NT2/D1 (cell line): ENCODE measurements at regions not wholly inside any gene's neighbourhood (a gene's known extent, or its start where the extent isn't known, plus 50 kb on each side); places are given as distances from the start of the nearest gene placed in this dataset.

Experiments
- DNase-seq: peaks from one replicate; pipeline ENCODE4 v3.0.0-alpha.2; 2011; ENCODE audit warnings: low read depth, low spot score
- H3K27me3 ChIP-seq: 2 replicates; pipeline ENCODE4 v1.6.0; 2011; ENCODE audit warnings: mild to moderate bottlenecking; ENCODE audit not compliant: insufficient read length, insufficient read depth
- H3K36me3 ChIP-seq: 2 replicates; pipeline ENCODE4 v1.6.1; 2011; ENCODE audit warnings: mild to moderate bottlenecking, low read length, mixed read lengths; ENCODE audit not compliant: insufficient read depth, insufficient read length
- H3K4me1 ChIP-seq: 2 replicates; pipeline ENCODE4 v1.5.1; 2011; ENCODE audit not compliant: insufficient read depth, insufficient read length
- H3K4me3 ChIP-seq: 2 replicates; pipeline ENCODE4 v1.5.1; 2011; ENCODE audit warnings: low read depth; ENCODE audit not compliant: insufficient read length
- H3K9ac ChIP-seq: 2 replicates; pipeline ENCODE4 v1.6.0; 2011; ENCODE audit warnings: low read depth; ENCODE audit not compliant: insufficient read length
- H3K9me3 ChIP-seq: 2 replicates; pipeline ENCODE4 v1.5.1; 2011; ENCODE audit warnings: mild to moderate bottlenecking, low read length; ENCODE audit not compliant: insufficient read depth
- SUZ12 ChIP-seq: IDR thresholded peaks from 2 replicates; pipeline ENCODE4 v1.6.1; 2011; ENCODE audit not compliant: insufficient read length, insufficient read depth; ENCODE audit errors: extremely low read depth
- YY1 ChIP-seq: IDR thresholded peaks from 2 replicates; pipeline ENCODE4 v1.6.1; 2011; ENCODE audit not compliant: insufficient read length, insufficient read depth
- ZNF274 ChIP-seq: IDR thresholded peaks from 2 replicates; pipeline ENCODE4 v1.6.1; 2011; ENCODE audit warnings: mild to moderate bottlenecking, low read depth, low read length

DNA sequence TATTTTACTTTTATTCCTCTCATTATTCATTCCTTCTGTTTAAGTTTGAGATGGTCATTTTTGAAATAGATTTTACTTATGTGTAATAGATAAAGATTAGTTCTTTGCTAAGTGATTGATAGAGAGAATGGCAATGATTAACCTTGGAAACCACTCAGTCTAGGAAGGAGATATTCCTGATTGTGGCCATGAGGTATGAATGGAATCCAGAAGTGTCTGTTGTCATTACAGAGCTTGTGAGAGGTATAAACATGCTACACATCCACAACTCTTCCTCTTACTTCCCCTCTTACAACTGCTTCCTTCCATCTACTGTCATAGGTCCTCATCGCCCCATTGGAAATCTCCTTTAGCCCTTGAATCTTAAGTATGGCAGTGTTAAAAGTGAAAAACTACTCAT lies 988.8 kb upstream of the B3GALT2 start:
- no peaks in the 10 kb centered on the region for H3K27me3 ChIP-seq
- no peak for TF ChIP-seq YY1
- no peak for TF ChIP-seq ZNF274
- no peak for TF ChIP-seq SUZ12
- H3K9ac ChIP-seq, result no peak overlapping the region
- no peak overlapping the region for H3K4me3 ChIP-seq
- H3K9me3 ChIP-seq, result no peaks in the 10 kb centered on the region
- no peaks in the 10 kb centered on the region for H3K36me3 ChIP-seq
- DNase-seq, result no peak
- H3K4me1 ChIP-seq, result no peaks in the 10 kb centered on the region

DNA sequence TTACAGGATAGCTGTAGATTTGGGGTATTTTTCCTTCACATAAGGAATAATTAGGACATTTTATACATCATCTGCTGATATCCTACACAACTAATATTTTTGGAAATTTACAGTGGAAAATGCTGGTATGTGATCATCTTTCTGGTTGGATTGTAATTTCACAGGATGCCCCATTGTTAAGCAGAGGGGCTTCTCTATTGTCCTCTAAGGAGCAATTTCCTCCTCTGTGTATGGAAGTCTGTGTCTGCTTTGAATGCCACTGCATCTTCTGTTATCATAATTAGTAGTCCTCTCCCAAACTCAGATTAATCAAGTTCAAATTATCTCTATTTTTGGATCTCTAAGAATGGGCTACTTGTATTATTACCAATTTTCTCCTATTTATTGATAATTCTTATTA lies 988.1 kb upstream of the B3GALT2 start:
- DNase-seq, result peak; percentile 44
- no peak for TF ChIP-seq SUZ12
- no peak for TF ChIP-seq YY1
- TF ChIP-seq ZNF274, result no peak
- H3K27me3 ChIP-seq, result no peaks in the 10 kb centered on the region

DNA sequence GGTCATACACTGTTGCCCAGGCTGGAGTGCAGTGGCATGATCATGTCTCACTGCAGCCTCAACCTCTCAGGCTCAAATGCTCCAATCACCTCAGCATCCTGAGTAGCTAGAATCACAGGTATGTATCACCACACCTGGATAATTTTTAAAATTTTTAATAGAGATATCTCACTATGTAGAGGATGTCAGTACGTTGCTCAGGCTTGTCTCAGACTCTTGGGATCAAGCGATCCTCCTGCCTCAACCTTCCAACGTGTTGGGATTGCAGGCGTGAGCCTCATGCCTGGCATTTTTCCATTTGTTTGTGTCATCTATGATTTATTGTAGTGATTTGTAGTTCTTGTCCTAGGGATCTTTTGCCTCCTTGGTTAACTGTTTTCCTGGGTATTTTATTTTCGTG lies 985.2 kb upstream of the B3GALT2 start:
- no peaks in the 10 kb centered on the region for H3K4me1 ChIP-seq
- H3K4me3 ChIP-seq, result no peak overlapping the region
- no peak overlapping the region for H3K9ac ChIP-seq
- no peaks in the 10 kb centered on the region for H3K9me3 ChIP-seq
- no peaks in the 10 kb centered on the region for H3K27me3 ChIP-seq
- H3K36me3 ChIP-seq, result no peaks in the 10 kb centered on the region
- TF ChIP-seq SUZ12 (no peak), ZNF274 (no peak), YY1 (no peak)
- no peak for DNase-seq

More for the DNA sequence above, 988.1 kb upstream of the B3GALT2 start:
- no peak overlapping the region for H3K4me3 ChIP-seq
- no peaks in the 10 kb centered on the region for H3K36me3 ChIP-seq
- H3K9ac ChIP-seq, result no peak overlapping the region
- H3K4me1 ChIP-seq, result no peaks in the 10 kb centered on the region
- no peaks in the 10 kb centered on the region for H3K9me3 ChIP-seq

DNA sequence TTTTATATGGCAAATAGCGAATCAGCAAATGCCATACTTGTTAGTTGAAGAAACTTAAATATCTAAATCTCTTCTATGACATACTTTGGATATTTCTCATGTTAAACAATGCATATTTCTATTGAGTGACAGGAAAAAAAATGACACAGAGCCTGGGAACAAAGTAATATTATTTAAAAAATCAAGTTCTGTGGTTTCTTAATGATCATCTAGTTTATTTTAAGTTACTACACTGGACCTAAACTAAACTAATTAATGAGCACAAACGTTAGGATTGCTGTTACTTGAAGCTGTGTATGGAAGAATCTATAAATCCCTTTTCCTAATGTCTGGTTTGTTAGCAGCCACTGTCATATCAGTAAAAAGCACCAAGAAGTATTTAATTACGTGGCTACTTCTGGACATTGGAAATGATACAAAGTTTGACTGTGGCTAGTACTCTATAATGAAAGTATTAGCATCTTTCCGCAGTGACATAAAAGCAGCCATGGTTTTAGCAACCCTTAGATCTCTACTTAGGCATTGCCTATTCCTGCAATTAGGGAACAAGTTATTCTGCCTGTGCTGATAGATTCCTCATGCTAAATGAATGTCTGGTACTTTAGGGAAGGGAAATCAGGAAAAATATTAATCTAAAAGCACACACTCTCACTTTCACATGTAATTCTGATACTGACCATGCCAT lies 981.7 kb upstream of the B3GALT2 start:
- Histone ChIP-seq H3K4me3 (no peak overlapping the region), H3K4me1 (no peaks in the 10 kb centered on the region), H3K36me3 (no peaks in the 10 kb centered on the region), H3K27me3 (no peaks in the 10 kb centered on the region), H3K9me3 (no peaks in the 10 kb centered on the region), H3K9ac (no peak overlapping the region)
- TF ChIP-seq YY1 (no peak), ZNF274 (no peak), SUZ12 (no peak)
- no peak for DNase-seq

DNA sequence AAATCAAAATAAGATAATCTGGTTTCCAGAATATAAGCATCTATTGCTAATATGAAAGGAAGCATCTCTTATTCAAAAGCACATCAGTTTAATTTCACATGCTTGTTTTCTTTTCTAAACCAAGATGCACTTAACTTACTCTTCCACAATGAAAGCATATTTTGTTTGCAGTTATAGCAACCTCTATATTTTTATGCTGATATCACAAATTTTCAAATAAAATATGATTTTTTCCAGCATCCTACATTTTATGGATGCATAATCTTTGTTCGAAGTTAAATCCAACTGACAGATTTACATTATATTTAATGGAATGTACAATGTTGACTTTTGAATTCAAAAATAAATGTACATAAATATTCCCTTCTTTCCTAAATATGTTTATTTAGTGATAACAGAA lies 978.3 kb upstream of the B3GALT2 start:
- no peak for DNase-seq
- Histone ChIP-seq H3K9me3 (no peaks in the 10 kb centered on the region), H3K27me3 (no peaks in the 10 kb centered on the region), H3K4me3 (no peak overlapping the region), H3K36me3 (no peaks in the 10 kb centered on the region), H3K9ac (no peak overlapping the region), H3K4me1 (no peaks in the 10 kb centered on the region)
- TF ChIP-seq ZNF274, result no peak
- TF ChIP-seq YY1, result no peak
- no peak for TF ChIP-seq SUZ12

DNA sequence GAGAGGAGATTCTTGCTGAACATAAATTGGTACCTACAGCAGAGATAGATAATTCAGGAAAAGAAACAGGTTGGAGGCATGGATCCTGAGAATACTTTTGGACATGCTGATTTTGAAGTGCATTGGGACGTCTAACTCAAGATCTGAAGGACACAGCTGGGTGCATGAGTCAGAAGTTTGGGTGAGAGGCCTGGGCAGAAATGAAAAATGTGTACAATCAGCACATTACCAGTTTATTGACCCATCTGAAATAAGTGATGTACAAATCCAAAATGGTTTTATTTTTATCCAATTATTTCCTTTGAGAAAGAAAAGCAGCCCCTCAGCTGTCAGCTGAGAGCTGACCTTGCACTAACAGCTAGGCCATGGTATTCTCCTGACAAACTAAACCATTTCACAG lies 975.2 kb upstream of the B3GALT2 start:
- H3K27me3 ChIP-seq, result no peaks in the 10 kb centered on the region
- no peak overlapping the region for H3K4me3 ChIP-seq
- no peak overlapping the region for H3K9ac ChIP-seq
- H3K9me3 ChIP-seq, result no peaks in the 10 kb centered on the region
- DNase-seq, result no peak
- no peaks in the 10 kb centered on the region for H3K4me1 ChIP-seq
- no peak for TF ChIP-seq ZNF274
- TF ChIP-seq SUZ12, result no peak
- no peak for TF ChIP-seq YY1
- H3K36me3 ChIP-seq, result no peaks in the 10 kb centered on the region

DNA sequence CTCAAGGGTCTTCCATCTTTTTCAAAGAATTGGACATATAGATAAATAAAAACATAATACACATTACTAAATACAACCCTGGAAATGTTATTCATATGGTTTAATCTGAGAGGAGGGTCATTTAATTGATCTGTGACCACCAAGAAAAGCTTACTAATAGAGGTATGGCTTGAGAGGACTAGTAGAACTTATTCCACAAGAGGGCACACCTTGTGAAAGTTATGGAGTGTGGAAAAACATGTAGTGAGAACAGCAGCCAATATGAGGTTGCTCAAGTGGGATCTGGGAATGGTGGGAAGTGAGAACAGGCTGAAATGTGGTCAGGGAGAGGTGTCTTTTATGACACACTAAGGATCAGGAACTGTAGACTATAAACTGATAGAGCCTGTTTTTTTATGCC lies 973.5 kb upstream of the B3GALT2 start:
- H3K36me3 ChIP-seq, result no peaks in the 10 kb centered on the region
- H3K9me3 ChIP-seq, result no peaks in the 10 kb centered on the region
- no peak for TF ChIP-seq SUZ12
- no peak for TF ChIP-seq YY1
- no peak for TF ChIP-seq ZNF274
- H3K27me3 ChIP-seq, result no peaks in the 10 kb centered on the region
- no peak overlapping the region for H3K4me3 ChIP-seq
- no peak for DNase-seq
- no peak overlapping the region for H3K9ac ChIP-seq
- H3K4me1 ChIP-seq, result no peaks in the 10 kb centered on the region

DNA sequence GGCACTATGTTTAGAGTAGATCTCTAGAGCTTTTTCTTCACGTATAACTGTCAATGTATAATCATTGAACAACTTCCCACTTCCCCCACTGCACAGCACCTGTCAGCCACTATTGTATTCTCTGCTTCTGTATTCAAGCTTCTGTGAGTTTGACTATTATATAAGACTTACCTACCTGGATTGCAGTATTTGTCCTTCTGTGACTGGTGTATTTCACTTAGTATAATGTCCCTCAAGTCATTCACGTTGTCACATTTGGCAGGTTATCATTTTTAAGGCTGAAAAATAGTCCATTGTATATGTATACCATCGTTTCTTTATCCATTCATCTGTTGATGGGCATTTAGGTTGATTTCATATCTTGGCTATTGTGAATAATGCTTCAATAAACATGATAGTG lies 969.5 kb upstream of the B3GALT2 start:
- Histone ChIP-seq H3K4me3 (no peak overlapping the region), H3K9ac (no peak overlapping the region), H3K27me3 (no peaks in the 10 kb centered on the region), H3K4me1 (no peaks in the 10 kb centered on the region), H3K36me3 (no peaks in the 10 kb centered on the region), H3K9me3 (no peaks in the 10 kb centered on the region)
- TF ChIP-seq YY1, result no peak
- no peak for TF ChIP-seq ZNF274
- no peak for TF ChIP-seq SUZ12
- DNase-seq, result no peak
